HG03280 (cell line): ENCODE measurements at regions not wholly inside any gene's neighbourhood (a gene's known extent, or its start where the extent isn't known, plus 50 kb on each side); places are given as distances from the start of the nearest gene placed in this dataset.

ENCODE experiments used
- ATAC-seq: cut with Tn5 transposase; IDR thresholded peaks from one replicate; pipeline ENCODE4 v1.9.1; 2021; ENCODE audit warnings: mild to moderate bottlenecking, moderate library complexity; ENCODE audit not compliant: unreplicated experiment

- no peak for ATAC-seq
These were observed 926.3 kb downstream of the FSTL5 start for GRCh38 chr4:161237495-161237894.

- no peak for ATAC-seq
These were observed 938.5 kb downstream of the FSTL5 start for GRCh38 chr4:161225327-161225726.

- ATAC-seq: no peak
These were observed 940.9 kb downstream of the FSTL5 start for GRCh38 chr4:161222889-161223288.

- no peak for ATAC-seq
These were observed 955.2 kb downstream of the FSTL5 start for GRCh38 chr4:161208564-161208963.

GRCh38 chr4:161206528-161207080, 957.2 kb downstream of the FSTL5 start:
- no peak for ATAC-seq

GRCh38 chr4:161203865-161204264, 959.9 kb downstream of the FSTL5 start:
- no peak for ATAC-seq

GRCh38 chr4:161197912-161198311, 965.9 kb downstream of the FSTL5 start:
- no peak for ATAC-seq

GRCh38 chr4:161197474-161197873, 966.3 kb downstream of the FSTL5 start:
- no peak for ATAC-seq

GRCh38 chr4:161189286-161190134, 974.3 kb downstream of the FSTL5 start:
- no peak for ATAC-seq

- ATAC-seq: no peak
These were observed 975.2 kb downstream of the FSTL5 start for GRCh38 chr4:161188578-161188977.

GRCh38 chr4:161187569-161187968, 976.2 kb downstream of the FSTL5 start:
- no peak for ATAC-seq

- ATAC-seq: no peak
These were observed 977.0 kb downstream of the FSTL5 start for GRCh38 chr4:161186750-161187149.

GRCh38 chr4:161186012-161186411, 977.8 kb downstream of the FSTL5 start:
- ATAC-seq: no peak

GRCh38 chr4:161183729-161184128, 980.1 kb downstream of the FSTL5 start:
- ATAC-seq: no peak

GRCh38 chr4:161182913-161183312, 980.9 kb downstream of the FSTL5 start:
- no peak for ATAC-seq

GRCh38 chr4:161178310-161178709, 985.5 kb downstream of the FSTL5 start:
- ATAC-seq: no peak

- no peak for ATAC-seq
These were observed 991.3 kb downstream of the FSTL5 start for GRCh38 chr4:161172396-161173026.

- no peak for ATAC-seq
These were observed 996.3 kb downstream of the FSTL5 start for GRCh38 chr4:161167539-161167938.

GRCh38 chr4:161160718-161161117, 1003.1 kb downstream of the FSTL5 start:
- ATAC-seq: no peak

GRCh38 chr4:161148051-161148450, 1015.7 kb downstream of the FSTL5 start:
- ATAC-seq: no peak

- ATAC-seq: no peak
These were observed 1020.4 kb downstream of the FSTL5 start for GRCh38 chr4:161143375-161143774.

GRCh38 chr4:161134795-161135194, 1029.0 kb downstream of the FSTL5 start:
- no peak for ATAC-seq
